Neuronal stem cell (in vitro differentiated cells): ENCODE measurements at regions not wholly inside any gene's neighbourhood (a gene's known extent, or its start where the extent isn't known, plus 50 kb on each side); places are given as distances from the start of the nearest gene placed in this dataset.

Experiments
- DNase-seq: peaks from one replicate; pipeline ENCODE4 v3.0.0-alpha.2; 2013; ENCODE audit warnings: low spot score
- H2AFZ ChIP-seq: one replicate; pipeline ENCODE4 v1.6.1; 2013; ENCODE audit warnings: mild to moderate bottlenecking, low read length, inconsistent platforms
- H2AK5ac ChIP-seq: 2 replicates; pipeline ENCODE4 v1.6.1; 2013; ENCODE audit warnings: low read depth, mild to moderate bottlenecking, inconsistent platforms, low read length, moderate library complexity, mixed read lengths
- H2BK120ac ChIP-seq: 2 replicates; pipeline ENCODE4 v1.6.1; 2013; ENCODE audit warnings: low read depth, mild to moderate bottlenecking, inconsistent platforms, low read length, moderate library complexity, mixed read lengths
- H2BK12ac ChIP-seq: one replicate; pipeline ENCODE4 v1.6.1; 2013; ENCODE audit warnings: low read length, inconsistent platforms
- H2BK15ac ChIP-seq: 2 replicates; pipeline ENCODE4 v1.6.1; 2013; ENCODE audit warnings: mild to moderate bottlenecking, low read length, inconsistent platforms, mixed read lengths
- H2BK5ac ChIP-seq: one replicate; pipeline ENCODE4 v1.6.1; 2013; ENCODE audit warnings: inconsistent platforms, mild to moderate bottlenecking, low read length, moderate library complexity
- H3K14ac ChIP-seq: one replicate; pipeline ENCODE4 v1.6.1; 2013; ENCODE audit warnings: low read length, inconsistent platforms
- H3K18ac ChIP-seq: 2 replicates; pipeline ENCODE4 v1.6.1; 2013; ENCODE audit warnings: low read length, inconsistent platforms
- H3K23ac ChIP-seq: 2 replicates; pipeline ENCODE4 v1.6.1; 2013; ENCODE audit warnings: low read depth, mild to moderate bottlenecking, mixed read lengths, low read length, inconsistent platforms; ENCODE audit not compliant: poor library complexity
- H3K27ac ChIP-seq: replicated peaks from 3 replicates; pipeline ENCODE4 v1.5.1; 2013; ENCODE audit warnings: low read length, inconsistent platforms
- H3K27me3 ChIP-seq, 3 experiments: 2 replicates each; pipeline ENCODE4 v1.6.1; 2013; ENCODE audit warnings: low read length in 3 of 3, mild to moderate bottlenecking in 2 of 3, inconsistent platforms in 1 of 3, low read depth in 1 of 3, mixed read lengths in 1 of 3, moderate library complexity in 1 of 3; ENCODE audit not compliant: control insufficient read depth in 3 of 3, insufficient read depth in 3 of 3
- H3K36me3 ChIP-seq, 2 donors: replicated peaks in 1 of 2; 2 replicates each; pipeline ENCODE4 v1.6.1; 2013; ENCODE audit warnings: low read length in 2 of 2; ENCODE audit not compliant: control insufficient read depth in 2 of 2, insufficient read depth in 2 of 2
- H3K4ac ChIP-seq: 2 replicates; pipeline ENCODE4 v1.6.1; 2013; ENCODE audit warnings: inconsistent platforms, mild to moderate bottlenecking, low read length, moderate library complexity
- H3K4me1 ChIP-seq, 2 donors: 1 replicate in 1 of 2; 2 replicates in 1 of 2; pipeline ENCODE4 v1.6.1; 2013; ENCODE audit warnings: low read length in 2 of 2, low read depth in 1 of 2; ENCODE audit not compliant: control insufficient read depth in 2 of 2, insufficient read depth in 1 of 2
- H3K4me2 ChIP-seq: one replicate; pipeline ENCODE4 v1.6.1; 2013; ENCODE audit warnings: mild to moderate bottlenecking, low read length, inconsistent platforms; ENCODE audit not compliant: insufficient read depth, poor library complexity, severe bottlenecking
- H3K4me3 ChIP-seq, 2 donors: 2 replicates each; pipeline ENCODE4 v1.5.1; 2013; ENCODE audit warnings: low read length in 2 of 2, mild to moderate bottlenecking in 2 of 2, inconsistent platforms in 1 of 2, moderate library complexity in 1 of 2
- H3K79me1 ChIP-seq: one replicate; pipeline ENCODE4 v1.6.1; 2013; ENCODE audit warnings: low read depth, mild to moderate bottlenecking, inconsistent platforms, low read length, moderate library complexity
- H3K9ac ChIP-seq: one replicate; pipeline ENCODE4 v1.6.1; 2013; ENCODE audit warnings: mild to moderate bottlenecking, low read depth, low read length, inconsistent platforms; ENCODE audit not compliant: poor library complexity
- H3K9me3 ChIP-seq, 2 donors: replicated peaks in 1 of 2; 2 replicates each; pipeline versions ENCODE3 to v1.6.1; 2013; ENCODE audit warnings: low read length in 2 of 2, mild to moderate bottlenecking in 2 of 2, inconsistent platforms in 1 of 2, low read depth in 1 of 2, mixed read lengths in 1 of 2, moderate library complexity in 1 of 2; ENCODE audit not compliant: control insufficient read depth in 2 of 2, insufficient read depth in 1 of 2
- H4K8ac ChIP-seq: one replicate; pipeline ENCODE4 v1.6.1; 2013; ENCODE audit warnings: low read depth, mild to moderate bottlenecking, inconsistent platforms, low read length, moderate library complexity
- H4K91ac ChIP-seq: one replicate; pipeline ENCODE4 v1.6.1; 2013; ENCODE audit warnings: low read length, low read depth, mild to moderate bottlenecking, inconsistent platforms; ENCODE audit not compliant: poor library complexity
- WGBS, 2 donors: extraction: QIAGEN DNeasy Blood & Tissue Kit; methylation state at CpG; one replicate each; pipeline ENCODE4 v1.1.7; 2013; ENCODE audit warnings: missing lambda C conversion rate in 2 of 2, mixed read lengths in 1 of 2; ENCODE audit not compliant: insufficient read length in 2 of 2, insufficient replicate concordance in 1 of 2; ENCODE audit errors: extremely low coverage in 2 of 2; 5-methylcytosine and 5-hydroxymethylcytosine counted together

DNA sequence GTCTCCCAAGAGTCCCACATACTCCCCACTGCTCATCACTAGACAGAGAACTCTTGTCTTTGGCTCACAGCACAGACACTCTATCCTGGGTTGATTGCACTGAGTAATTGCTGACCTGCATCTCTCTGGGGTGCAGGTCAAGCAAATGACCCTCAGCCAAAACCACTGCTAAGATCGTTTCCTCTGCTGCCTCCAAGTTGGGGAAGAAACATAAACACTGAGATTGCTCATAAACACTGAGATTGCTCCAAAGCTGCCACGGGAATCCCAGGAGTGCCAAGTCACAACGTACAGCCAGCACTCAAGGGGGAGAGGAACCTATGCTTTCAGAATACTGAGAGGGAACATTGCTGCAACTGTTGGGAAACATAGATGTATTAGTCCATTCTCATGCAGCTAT, 1402.1 kb upstream of the ACO1 start:
- H4K91ac ChIP-seq, result no peak overlapping the region
- H3K4me1 ChIP-seq, result no peaks in the 10 kb centered on the region
- H3K18ac ChIP-seq, result no peak overlapping the region
- H3K14ac ChIP-seq, result no peak overlapping the region
- no peak overlapping the region for H3K4me2 ChIP-seq
- no peak overlapping the region for H2AFZ ChIP-seq
- H3K4ac ChIP-seq, result no peak overlapping the region
- H3K9me3 ChIP-seq, result no peaks in the 10 kb centered on the region
- no CpG with 5 or more reads among the region's 3 CpGs for WGBS, 2 donors
- H3K79me1 ChIP-seq, result no peaks in the 10 kb centered on the region
- H3K27ac ChIP-seq, result no peak overlapping the region
- H3K9ac ChIP-seq, result no peak overlapping the region
- H2BK5ac ChIP-seq, result no peak overlapping the region
- H2BK120ac ChIP-seq, result no peak overlapping the region
- no peak overlapping the region for H4K8ac ChIP-seq
- no peak overlapping the region for H2BK15ac ChIP-seq
- no peak overlapping the region for H3K4me3 ChIP-seq
- H3K23ac ChIP-seq, result no peak overlapping the region
- H2BK12ac ChIP-seq, result no peak overlapping the region
- no peak for DNase-seq
- no peaks in the 10 kb centered on the region for H3K27me3 ChIP-seq
- no peaks in the 10 kb centered on the region for H3K36me3 ChIP-seq
- no peak overlapping the region for H2AK5ac ChIP-seq

DNA sequence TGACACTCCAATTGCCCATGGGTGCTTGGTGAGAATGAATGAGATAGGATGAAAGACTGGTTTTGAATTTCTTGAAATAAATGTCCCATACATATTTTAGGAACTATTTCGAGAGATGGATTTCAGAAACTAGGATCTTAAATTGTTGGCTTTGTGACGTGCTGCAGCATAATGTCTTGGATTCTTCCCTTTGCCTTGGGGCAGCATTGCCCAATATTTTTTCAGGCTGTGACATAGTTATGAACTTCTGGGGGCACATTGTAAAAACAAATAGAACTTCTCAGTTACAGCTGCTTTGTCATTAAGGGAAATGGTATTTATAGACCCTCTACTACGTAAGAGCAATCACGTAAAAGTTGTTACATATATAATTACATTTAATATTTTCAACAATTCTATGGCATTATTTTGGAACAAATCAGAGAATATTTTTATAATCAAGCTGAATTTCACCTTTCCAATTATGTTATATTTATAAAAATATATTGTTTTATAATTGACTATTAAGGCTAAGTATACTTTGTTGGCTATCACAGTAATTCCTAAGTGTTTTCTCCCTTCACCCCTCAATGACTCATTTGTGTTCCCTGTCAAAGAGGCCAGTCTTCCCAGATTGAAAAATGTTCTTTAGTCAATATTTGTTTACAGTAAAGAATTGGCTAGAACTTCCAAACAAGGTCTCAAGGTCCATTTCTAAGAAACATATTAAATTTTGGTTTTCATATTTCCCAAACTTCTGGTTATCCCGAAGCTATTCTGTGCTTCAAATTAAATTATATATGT, 1388.3 kb upstream of the ACO1 start:
- no peak for DNase-seq
- Histone ChIP-seq H3K36me3 (no peaks in the 10 kb centered on the region), H2BK12ac (no peak overlapping the region), H4K8ac (no peak overlapping the region), H2AFZ (no peak overlapping the region), H2AK5ac (no peak overlapping the region), H3K27ac (no peak overlapping the region), H3K14ac (no peak overlapping the region), H3K4me1 (no peaks in the 10 kb centered on the region), H3K27me3 (no peaks in the 10 kb centered on the region), H3K23ac (no peak overlapping the region), H3K9me3 (no peaks in the 10 kb centered on the region), H2BK15ac (no peak overlapping the region), H3K4me3 (no peak overlapping the region), H3K4ac (no peak overlapping the region), H3K4me2 (no peak overlapping the region), H3K9ac (no peak overlapping the region), H2BK5ac (no peak overlapping the region), H2BK120ac (no peak overlapping the region), H4K91ac (no peak overlapping the region), H3K79me1 (no peaks in the 10 kb centered on the region), H3K18ac (no peak overlapping the region)
- WGBS, 2 donors, result no CpG with 5 or more reads among the region's 5 CpGs

DNA sequence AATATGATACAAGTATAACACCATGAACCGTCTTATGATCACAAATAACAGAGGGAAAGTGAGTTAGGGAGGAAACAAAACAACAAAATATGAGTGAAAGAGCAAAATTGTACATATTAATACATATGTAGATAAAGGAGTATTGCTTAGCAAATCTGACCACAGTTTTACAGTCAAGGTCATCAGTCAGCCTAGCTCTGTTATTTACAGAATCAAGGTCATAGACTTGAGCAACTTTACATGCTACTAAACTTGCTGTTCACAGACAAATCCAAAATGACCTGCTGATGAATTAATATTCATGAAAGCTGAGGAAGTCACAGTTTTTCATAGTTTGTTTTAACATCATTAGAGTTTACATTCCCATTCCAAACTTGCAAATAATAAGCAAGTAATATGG, 1387.7 kb upstream of the ACO1 start:
- DNase-seq, result no peak

DNA sequence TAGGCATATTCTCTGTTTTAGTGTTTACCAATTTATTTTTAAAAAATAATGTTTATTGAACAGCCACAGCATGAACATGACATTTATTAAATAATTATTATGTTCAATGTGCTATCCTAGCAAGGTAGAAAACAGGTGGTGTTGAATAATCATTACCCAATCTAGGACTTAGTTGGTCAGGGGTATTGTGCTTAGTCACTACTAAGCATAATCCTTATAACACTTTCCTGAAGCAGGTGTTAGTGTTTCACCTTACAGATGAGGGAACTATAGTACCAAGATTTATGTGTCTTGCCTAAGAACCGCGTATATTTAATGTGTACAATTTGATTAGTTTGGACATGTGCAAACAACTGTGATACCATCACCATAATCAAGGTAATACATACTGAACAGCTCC, 1387.2 kb upstream of the ACO1 start:
- no peak overlapping the region for H2BK5ac ChIP-seq
- H3K18ac ChIP-seq, result no peak overlapping the region
- no peak overlapping the region for H2AFZ ChIP-seq
- no peak overlapping the region for H4K91ac ChIP-seq
- no peak for DNase-seq
- no peak overlapping the region for H3K27ac ChIP-seq
- H3K79me1 ChIP-seq, result no peaks in the 10 kb centered on the region
- H2BK120ac ChIP-seq, result no peak overlapping the region
- H3K4me3 ChIP-seq, result no peak overlapping the region
- no peak overlapping the region for H3K4ac ChIP-seq
- no peak overlapping the region for H4K8ac ChIP-seq
- no peak overlapping the region for H2AK5ac ChIP-seq
- no peak overlapping the region for H3K9ac ChIP-seq
- no peak overlapping the region for H3K4me2 ChIP-seq
- no peaks in the 10 kb centered on the region for H3K27me3 ChIP-seq
- H2BK15ac ChIP-seq, result no peak overlapping the region
- H3K9me3 ChIP-seq, result no peaks in the 10 kb centered on the region
- H3K36me3 ChIP-seq, result no peaks in the 10 kb centered on the region
- WGBS, 2 donors, result no CpG with 5 or more reads among the region's 2 CpGs
- no peak overlapping the region for H3K23ac ChIP-seq
- no peaks in the 10 kb centered on the region for H3K4me1 ChIP-seq
- no peak overlapping the region for H3K14ac ChIP-seq
- H2BK12ac ChIP-seq, result no peak overlapping the region

More for the DNA sequence above, 1387.7 kb upstream of the ACO1 start:
- Histone ChIP-seq H3K18ac (no peak overlapping the region), H3K27me3 (no peaks in the 10 kb centered on the region), H2BK15ac (no peak overlapping the region), H2AFZ (no peak overlapping the region), H4K91ac (no peak overlapping the region), H3K14ac (no peak overlapping the region), H3K27ac (no peak overlapping the region), H3K4me1 (no peaks in the 10 kb centered on the region), H3K9ac (no peak overlapping the region), H2BK12ac (no peak overlapping the region), H3K9me3 (no peaks in the 10 kb centered on the region), H3K23ac (no peak overlapping the region), H3K4me2 (no peak overlapping the region), H3K4ac (no peak overlapping the region), H2BK120ac (no peak overlapping the region), H3K79me1 (no peaks in the 10 kb centered on the region), H4K8ac (no peak overlapping the region), H3K36me3 (no peaks in the 10 kb centered on the region), H3K4me3 (no peak overlapping the region), H2BK5ac (no peak overlapping the region), H2AK5ac (no peak overlapping the region)
- no CpG with 5 or more reads among the region's 1 CpG for WGBS, 2 donors
